GM19452 (cell line): ENCODE measurements at regions not wholly inside any gene's neighbourhood (a gene's known extent, or its start where the extent isn't known, plus 50 kb on each side); places are given as distances from the start of the nearest gene placed in this dataset.
"Not testable (repeated sequence)": the region's sequence is repeated elsewhere in the genome, so short reads cannot be mapped to it uniquely, and the experiment has no call there.

Experiments
- ATAC-seq: cut with Tn5 transposase; IDR thresholded peaks from one replicate; pipeline ENCODE4 v1.9.1; 2021; ENCODE audit not compliant: unreplicated experiment

GRCh38 chr1:95517506-95517905, 283.5 kb downstream of the RWDD3 start:
- no peak for ATAC-seq

DNA sequence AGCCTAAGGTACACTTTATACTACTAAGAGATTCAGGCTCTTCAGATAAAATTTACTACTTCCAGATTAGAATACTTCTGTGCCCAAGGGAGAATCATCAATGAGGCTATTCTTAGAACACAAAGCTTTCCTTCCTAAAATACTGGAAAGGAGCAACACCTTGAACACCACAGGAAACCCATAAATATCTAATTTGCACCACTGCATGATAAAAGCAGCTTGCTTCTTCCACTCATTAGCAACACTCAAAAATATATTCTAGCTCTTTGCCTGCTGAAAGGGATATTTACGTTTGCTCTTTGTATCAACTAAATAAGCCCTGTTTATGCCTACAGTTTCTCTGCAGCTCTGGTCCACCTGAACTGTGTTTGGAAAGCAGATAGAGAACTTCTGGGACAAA, 284.3 kb downstream of the RWDD3 start:
- no peak for ATAC-seq

GRCh38 chr1:95520390-95520789, 286.4 kb downstream of the RWDD3 start:
- ATAC-seq: no peak

DNA sequence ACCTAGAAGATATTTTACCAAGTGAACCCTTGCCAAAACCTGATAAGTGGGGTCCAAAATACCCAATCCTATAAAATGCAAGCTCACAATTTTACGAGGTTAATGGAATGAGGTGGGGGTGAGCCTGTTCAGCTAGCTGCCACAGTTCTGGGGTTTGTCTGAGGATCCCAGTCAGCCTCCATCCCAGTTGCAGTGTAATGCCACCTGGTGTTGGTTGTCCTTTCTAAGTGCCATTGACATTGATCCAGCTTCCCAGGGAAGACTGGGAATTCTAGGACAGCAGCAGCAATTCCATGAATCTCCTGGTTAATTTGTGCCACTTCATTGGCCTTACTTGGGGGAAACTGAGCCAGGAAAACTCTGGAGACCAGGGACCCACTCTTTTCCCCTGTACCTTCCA, 298.3 kb downstream of the RWDD3 start:
- no peak for ATAC-seq

DNA sequence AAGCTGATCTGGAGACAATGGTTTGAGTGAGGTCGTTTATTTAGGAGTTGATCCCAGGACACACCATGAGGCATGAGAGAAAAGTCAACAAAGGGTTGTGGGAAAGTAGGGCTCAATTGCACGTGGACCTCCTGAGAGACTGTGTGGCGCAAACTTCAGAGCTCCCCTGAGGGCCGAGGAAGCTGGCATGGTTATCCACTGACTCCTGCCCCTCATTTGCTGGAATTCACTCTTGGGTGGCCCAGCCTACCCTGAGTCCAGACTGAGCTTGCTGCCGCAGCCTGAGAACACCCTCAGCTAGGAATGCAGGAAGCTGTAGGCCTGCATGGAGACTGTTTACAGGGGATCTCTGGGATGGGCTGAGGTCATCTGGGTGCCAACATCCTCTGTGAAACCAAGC, 301.0 kb downstream of the RWDD3 start:
- ATAC-seq: no peak

DNA sequence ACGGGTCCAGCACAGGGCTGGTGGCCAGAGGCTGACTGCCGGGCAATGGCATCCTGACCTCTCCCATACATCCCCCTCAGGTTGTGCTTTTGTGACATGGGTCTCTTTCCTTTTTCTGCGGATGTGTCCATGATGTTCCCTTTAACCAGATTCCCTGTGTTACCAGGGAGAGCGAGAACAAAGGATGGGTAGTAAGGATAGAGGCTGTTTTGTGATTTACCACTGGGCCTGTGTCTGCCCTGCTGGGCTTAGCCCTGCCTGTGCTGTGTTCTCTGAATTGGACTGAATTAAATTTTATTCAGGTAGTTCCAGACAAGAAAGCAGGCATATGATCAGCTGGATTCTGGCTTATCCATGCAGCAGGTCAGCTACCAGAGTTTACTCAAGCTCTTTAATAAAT, 301.6 kb downstream of the RWDD3 start:
- no peak for ATAC-seq

GRCh38 chr1:95536501-95536900, 302.5 kb downstream of the RWDD3 start:
- no peak for ATAC-seq

DNA sequence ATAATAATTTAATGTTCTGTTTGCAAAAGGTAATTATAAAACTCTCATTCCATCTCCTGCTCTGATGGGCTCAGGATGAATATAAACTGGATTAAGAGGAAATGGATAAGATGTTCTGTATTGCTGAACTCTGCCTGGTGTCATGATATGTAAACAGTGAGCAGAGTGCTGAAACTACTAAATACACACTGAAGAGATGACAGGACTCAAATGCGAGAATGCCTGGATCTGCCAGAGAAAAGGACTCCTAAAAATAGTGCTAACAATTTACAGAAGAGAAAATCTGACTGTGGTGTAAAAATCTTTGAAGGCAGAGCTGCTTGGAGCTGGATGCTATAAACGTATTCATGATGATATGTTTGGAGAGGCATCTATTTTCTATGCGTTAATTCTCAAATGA, 303.2 kb downstream of the RWDD3 start:
- ATAC-seq: no peak

DNA sequence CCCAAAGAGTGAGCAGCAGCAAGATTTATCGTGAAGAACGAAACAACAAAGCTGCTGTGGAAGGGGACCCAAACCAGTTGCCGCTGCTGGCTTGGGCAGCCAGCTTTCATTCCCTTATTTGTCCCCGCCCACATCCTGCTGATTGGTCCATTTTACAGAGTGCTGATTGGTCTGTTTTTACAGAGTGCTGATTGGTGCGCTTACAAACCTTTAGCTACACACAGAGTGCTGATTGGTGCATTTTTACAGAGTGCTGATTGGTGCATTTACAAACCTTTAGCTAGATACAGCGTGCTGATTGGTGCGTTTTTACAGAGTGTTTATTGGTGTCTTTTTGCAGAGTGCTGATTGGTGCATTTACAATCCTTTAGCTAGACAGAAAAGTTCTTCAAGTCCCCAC, 304.2 kb downstream of the RWDD3 start:
- not testable (repeated sequence) for ATAC-seq

- ATAC-seq: no peak
Observed at GRCh38 chr1:95542936-95543335, 308.9 kb downstream of the RWDD3 start.

DNA sequence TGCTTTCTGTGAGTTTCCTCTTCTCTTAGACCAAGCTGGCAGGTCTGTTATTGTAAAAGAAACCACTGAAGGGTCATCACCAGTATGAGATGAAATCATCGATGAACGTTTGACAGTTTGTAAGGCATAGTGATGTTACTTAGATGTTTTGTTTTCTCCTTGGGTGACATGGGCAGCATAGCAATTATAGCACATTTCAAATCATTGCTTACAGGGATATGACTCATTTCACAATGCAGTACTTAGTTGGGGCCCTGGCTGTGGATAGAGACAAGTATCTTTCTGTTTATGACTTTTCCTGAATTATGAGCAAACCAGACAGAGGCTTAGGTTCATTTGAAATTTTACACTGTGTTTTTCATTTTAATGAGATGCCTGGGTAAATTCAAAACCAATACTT, 313.0 kb downstream of the RWDD3 start:
- no peak for ATAC-seq

- ATAC-seq: no peak
Observed at GRCh38 chr1:95548211-95548610, 314.2 kb downstream of the RWDD3 start.

DNA sequence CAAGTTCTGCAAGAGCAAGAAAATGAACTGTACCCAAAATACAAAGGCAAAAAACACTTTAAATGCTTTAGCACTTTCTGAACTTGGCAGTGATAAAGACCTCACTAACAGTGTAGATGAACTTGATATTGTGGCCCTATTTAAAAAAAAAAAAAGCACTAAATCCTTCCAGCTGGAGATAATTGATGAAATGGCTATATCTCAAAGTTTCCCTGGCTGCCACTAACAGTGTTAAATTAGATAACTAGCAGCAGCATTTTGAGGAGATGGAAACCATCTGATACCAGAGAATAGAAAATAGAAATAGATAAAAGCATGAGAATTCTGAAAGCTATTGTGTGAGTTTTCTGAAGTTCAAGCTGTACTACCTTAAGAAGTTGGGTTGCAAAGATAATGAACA, 317.2 kb downstream of the RWDD3 start:
- no peak for ATAC-seq

DNA sequence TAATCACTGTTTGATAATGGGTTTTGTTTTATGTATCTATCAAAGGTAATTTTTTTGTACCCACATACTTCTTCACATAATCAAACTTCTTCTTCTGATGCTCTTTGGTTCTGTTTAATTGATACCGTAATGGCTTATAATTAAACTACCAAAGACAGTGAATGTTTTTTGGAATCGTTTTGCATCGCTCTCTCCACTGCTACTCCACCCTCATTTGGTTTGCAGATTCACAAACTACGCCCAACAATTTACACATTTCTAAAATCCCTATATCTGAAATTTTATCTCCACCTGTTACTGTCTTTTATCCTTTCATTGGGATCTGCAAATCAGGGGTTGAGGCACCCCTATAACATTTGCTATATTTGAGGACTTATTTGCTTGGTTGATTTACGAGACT, 319.6 kb downstream of the RWDD3 start:
- ATAC-seq: no peak

GRCh38 chr1:95554408-95554807, 320.4 kb downstream of the RWDD3 start:
- no peak for ATAC-seq

DNA sequence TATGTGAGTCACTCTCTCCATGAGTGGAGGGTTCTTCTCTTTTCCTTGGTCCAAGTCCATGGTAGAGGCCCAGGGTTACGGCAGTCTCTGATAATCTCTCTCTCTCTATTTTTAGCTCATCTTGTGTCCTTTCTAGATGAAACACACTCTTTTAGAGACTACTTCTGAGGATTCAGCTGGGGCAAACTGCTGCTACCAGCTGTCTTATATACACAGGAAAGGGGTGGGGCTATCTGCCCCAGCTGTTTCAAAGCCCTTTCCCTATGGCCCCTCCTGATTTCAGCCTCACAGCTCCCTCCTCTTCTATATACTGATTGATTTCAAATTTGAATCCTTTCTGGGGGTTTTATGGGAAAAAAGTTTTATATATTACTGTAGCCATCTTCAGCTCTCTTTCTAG, 324.8 kb downstream of the RWDD3 start:
- ATAC-seq: no peak

DNA sequence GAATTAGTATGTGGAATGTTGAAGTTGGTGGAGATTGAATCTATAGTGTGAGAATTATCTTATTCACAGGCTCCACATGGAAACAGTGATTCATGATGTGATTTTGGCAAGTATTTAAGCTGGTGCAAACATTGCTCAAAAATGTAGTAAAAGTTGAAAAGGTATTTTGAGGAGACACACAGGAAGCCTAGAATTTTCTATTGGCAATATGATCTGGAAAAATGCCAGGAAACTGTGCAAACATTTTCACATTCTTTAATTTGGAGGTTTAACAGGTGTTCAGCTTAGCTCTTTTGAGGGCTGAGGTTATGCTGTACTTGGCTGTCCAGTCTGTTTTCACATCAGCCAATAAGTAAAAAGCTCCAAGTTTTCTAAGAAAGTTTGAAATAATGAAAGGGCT, 327.3 kb downstream of the RWDD3 start:
- no peak for ATAC-seq

GRCh38 chr1:95562230-95562629, 328.2 kb downstream of the RWDD3 start:
- no peak for ATAC-seq

DNA sequence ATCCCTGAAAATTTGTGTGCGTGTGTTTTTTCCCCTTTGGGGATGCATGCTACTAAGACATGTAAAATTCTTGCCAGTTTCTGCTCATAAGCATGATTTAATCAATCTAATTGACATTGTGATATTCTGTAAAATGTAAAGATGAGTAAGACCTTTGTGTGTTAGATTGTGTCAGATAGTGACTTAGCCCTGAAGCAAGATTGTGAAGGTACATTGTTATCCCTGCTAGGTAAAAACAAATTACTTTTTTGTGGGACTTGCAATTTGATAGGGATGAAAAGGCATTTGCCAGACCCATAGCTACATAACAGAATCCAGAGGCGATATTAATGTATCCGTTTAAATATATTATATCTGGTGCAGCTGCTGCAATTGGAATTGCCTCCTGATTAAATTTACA, 338.0 kb downstream of the RWDD3 start:
- ATAC-seq: no peak

DNA sequence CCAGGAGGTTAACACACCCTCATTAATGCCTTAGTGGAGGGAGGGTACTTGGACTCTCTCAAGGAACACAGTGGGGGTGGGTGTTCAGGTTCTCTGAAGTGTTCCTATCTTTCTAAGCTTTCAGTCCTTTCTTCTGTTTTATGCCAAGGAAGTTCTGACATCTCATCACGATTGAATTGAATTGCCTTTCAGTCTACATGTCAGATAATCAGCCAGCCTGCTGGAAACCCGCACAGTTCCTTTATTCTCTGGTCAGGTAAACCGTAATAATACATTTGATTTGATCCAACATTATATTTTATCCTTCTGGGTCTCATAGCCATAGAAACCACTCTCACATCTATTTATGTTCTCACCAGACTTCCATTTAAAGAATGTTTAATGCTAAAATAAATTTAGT, 339.0 kb downstream of the RWDD3 start:
- ATAC-seq: no peak

GRCh38 chr1:95575291-95575690, 341.3 kb downstream of the RWDD3 start:
- no peak for ATAC-seq

GRCh38 chr1:95578462-95578861, 344.5 kb downstream of the RWDD3 start:
- no peak for ATAC-seq

DNA sequence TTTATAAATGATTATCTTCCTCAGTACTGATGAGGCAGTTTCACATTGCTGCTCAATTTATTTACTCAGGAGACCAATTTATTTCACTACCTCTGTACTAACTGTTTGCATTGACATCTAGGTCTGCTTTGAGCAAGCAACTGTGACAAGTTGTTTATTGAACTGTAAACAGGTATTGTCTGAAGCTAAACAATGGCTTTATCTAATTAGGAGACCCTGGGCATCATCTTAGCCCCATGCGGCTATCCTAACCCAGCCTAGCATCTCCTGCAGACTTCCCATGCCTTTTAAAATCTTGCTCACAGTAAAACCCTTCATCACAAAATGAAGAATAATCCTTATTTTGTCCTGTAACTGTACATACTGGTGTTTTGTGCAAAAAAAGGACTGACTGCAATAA, 348.2 kb downstream of the RWDD3 start:
- no peak for ATAC-seq

DNA sequence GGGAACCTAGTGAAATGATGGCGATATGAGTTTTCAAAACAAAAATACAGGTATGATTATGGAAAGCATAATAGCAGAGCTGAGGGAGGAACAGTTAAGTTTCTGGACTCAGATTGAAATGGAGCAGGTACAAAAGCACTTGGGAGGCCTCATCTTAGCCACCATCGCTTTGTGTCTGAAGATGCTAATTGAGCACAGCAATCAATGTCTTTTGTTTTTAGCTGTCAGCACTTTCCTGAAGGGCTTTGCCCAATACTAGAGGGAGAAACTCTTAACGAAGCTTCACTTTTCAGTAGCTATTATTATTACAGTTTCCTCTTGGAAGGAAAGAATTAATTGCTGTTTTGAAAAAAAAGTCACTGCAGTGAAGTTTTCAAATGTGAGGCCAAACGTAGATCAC, 348.7 kb downstream of the RWDD3 start:
- ATAC-seq: no peak
